HG03139 (cell line): ENCODE measurements at regions not wholly inside any gene's neighbourhood (a gene's known extent, or its start where the extent isn't known, plus 50 kb on each side); places are given as distances from the start of the nearest gene placed in this dataset.

ENCODE experiments used
- ATAC-seq: cut with Tn5 transposase; IDR thresholded peaks from one replicate; pipeline ENCODE4 v1.9.1; 2021; ENCODE audit not compliant: unreplicated experiment

DNA sequence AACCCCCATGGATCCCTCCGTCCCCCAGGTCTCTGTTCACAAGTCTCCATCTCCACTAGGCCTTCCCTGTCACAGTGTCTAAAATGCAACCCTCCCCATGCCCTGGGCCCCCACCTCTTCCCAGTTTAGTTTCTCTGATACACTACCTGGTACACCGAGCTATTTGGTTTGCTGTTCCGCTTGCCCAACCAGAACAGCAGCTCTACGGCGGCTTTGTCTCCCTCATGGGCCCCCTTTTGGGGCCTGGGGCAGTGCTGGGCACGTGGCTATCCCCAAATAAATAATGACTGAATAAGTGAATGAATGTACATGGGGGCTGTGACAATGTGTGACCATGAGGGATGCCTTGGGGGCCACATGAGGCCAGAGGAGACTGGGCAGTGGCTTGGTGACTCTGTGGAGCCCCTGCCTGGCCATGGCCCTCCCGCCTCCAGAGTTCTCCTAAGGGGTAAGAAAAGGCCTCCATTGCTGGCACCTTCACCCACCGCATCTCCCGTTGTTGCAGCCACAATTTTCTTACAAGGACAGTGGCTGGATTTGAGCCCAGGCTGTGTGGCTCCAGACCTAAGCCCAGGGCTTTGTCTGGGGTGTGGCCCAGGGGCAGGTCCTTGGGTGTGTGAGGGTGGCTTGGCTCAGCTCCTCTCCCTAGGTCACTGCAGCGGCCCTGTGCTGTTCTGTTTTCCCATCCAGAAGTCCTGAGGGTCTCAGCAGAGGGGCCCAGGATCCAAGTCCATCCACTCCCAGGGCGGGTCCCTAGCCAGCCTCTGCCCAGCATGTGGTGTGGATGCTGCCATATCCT is 408.5 kb upstream of the SULF2 start:
- no peak for ATAC-seq

DNA sequence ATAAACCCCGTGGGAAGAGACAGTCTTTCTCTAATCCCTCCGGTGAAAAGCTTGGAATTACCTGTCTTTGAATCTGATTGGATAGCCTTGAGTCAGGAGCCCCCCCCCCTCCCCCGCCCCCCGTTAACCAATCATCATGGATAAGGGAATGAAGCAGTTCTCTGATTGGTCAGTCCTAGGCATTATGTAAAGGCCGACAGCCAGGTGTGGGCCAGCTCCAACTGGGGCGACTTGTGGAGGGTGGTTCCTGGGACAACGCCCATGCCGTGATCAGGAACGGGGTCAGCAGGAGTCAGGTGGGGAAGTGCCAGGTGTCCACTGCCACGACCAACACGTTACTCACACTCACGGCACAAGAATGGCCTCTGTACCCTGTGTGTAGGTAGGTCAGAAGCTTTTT is 406.8 kb upstream of the SULF2 start:
- no peak for ATAC-seq

DNA sequence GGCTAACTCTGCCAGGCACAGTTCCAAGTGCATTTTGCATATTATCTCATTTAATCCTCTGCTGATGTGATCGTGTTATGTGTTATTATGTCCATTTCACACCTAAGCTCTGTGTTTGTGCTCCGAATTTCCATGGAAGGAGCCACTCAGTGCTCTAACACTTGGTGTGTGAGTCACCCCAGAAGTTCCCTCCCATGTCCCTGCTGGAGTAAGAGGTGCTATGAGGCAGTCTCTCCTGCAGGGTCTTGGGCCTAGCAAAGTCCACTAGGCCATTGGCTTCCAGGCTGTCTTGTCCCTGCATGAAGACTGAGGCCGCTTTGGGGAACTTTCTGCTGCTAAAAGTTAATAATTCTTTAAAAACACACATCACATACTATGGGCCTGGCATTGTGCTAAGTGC is 405.9 kb upstream of the SULF2 start:
- ATAC-seq, result no peak

DNA sequence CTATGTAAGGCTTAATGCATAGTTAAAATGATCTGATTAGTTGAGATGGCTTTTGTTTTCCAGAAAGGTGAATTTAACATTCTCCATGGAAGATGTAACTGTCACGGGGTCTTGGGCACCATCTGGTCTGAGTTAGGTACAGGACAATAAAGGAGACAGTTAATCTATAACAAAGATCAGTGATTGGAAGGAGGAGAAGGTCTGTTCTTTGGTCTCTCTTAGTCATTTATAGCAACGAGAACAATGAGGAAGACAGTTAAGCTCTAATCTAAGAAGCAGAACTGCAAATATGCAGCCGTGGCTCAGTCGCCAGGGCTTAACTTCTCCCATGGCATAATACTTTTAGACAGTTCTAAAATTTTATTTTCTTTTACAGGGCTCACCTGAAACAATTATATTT is 405.5 kb upstream of the SULF2 start:
- no peak for ATAC-seq

DNA sequence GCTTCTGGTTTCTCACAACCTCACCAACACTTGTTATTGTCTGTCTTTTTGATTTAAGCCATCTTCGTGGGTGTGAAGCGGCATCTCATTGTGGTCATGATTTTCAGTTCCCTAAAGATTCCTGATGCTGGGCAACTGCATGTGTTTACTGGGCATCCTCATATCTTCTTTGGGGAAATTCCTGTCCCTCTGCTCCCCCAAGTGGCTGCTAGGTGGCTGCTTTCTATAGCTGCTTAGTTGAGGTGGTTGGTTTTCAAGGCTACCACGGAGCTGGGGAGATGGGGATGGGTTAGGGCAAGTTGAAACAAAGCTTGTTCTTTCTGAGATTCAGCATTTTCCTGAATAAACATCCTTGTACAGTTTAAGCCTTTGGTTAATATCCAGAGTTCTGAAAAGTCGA is 403.9 kb upstream of the SULF2 start:
- no peak for ATAC-seq

DNA sequence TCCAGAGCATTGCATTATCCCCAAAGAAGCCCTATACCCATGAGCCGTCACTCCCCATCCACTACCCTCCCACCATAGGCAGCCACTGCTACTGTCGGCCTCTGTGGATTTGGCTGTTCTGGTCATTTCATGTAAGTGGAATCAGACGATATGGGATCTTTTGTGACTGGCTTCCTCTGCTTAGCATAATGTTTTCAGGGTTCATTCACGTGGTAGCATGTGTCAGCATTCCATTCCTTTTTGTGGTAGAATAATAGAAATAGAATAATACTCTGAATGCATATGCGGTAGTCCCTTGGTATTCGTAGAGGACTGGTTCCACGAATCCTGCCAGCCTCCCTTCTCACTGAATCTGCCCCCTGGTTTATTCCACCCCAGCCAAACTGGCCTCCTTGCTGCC is 402.6 kb upstream of the SULF2 start:
- ATAC-seq, result no peak

DNA sequence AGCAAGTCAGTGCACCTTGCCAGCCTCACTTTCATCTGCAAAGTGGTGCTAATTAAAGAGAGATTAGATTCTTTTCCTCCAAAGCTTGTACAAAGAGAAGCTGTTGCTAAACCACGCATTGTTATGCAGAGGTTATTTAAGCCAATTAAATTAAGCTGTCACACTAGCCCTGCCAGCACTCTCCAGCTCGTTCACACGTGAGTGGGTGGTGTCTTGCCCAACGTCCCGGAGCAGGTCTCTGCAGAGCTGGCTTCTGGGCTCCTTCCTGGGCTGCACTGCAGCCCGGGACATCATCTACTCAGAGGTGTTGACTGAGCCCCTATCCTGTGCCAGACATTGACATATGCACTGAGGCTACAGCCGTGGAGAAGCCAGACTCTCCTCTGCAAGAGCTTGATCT is 401.6 kb upstream of the SULF2 start:
- no peak for ATAC-seq

DNA sequence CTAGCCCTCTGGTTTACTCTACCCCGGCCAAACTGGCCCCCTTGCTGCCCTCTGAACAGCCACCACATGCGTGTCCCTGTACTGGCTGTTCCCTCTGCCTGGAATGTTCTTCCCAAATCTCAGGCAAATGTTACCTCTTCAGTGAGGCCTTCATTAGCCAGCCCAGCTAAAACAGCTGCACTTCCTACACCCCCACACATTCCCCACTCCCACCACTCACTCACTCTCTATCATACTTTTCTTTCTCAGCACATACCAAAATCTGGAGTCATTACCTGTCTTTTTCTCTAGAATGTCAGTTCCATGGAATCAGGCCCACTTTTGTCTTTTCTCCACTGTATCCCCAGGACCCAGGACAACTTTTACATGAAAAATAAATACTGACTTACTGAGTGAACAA is 401.2 kb upstream of the SULF2 start:
- ATAC-seq, result no peak

DNA sequence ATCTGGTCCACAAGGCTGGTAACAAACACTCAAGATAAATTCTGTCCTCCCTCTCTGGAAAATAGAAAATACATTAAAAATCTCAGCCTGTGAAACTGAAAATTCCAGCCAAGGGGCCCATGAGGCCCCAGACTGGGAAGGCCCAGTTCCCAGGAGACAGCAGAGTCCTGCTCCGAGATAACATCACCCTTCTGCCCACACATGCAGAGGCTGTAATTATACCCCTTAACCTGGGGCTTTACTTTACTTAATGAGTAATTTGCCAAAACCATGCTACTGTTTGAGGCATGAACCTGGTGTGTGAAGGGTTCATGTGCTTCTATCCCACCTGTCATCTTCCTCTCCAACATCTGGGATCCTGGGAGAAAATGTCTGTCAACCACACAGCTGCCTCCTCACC is 398.9 kb upstream of the SULF2 start:
- ATAC-seq, result no peak

DNA sequence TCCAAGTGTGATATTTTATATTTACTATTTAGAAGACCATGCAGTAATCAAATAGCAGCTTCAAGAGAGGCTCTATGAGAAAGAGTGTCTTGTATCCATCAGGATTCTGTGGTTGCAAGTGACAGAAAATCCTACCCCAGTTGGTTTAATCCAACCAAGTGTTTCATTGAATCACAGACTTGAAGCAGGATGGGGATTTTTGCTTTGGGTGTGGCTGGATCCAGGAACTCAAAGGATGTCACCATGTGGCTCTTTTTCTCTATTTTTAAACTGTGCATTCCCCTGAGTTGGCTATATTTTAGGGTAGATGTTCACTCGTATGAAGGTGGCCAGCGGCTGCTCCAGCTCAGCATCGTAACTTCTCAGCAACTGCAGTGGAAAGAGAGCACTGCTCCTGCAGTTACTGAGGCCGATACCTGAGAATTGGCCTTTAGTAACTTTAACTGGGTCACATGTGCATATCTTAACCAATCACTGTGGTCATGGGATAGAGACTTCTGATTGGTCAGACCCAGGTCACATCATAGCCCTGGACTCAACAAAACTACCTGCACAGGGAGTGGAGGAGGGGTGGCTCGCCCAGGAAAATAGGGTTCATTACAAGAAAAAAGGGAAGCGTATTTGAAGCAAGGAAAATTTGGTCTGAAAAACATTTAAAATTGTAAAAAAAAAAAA is 396.1 kb upstream of the SULF2 start:
- ATAC-seq, result no peak

DNA sequence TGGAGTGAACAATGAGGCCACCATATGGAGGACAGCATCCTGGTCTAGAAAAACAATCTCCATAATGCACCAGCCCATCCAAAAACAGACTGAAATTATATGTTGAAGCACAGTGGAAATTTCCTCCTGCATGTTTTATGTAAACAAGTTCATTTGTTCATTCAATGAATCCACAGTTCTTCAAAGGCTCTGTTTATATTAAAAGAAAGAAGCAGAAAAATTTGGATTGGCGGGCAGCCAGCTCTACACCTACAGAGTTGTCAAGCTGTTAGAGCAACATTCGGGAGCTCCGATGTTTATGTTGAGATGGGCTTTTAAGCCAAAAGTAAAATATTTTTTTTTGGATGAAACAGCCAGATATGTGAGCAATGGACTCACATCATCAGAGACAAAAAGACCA is 395.3 kb upstream of the SULF2 start:
- ATAC-seq, result no peak

DNA sequence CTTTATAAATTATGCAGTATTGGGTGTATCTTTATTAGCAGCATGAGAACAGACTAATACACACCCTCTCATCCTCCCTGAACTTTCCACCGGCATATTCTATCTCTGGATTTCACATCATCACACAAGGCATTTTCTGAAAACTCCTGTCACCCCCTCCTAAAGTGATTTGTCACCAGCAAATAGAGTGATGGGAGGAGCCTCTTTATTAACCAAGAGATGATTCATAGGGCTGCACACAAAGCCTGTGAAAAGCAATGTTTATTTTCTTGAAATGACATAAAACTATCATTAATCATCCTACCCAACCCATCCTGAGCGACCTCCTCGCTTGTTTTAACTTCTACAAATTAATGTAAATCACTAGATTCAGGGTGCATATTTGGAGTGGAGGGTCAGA is 394.7 kb upstream of the SULF2 start:
- ATAC-seq, result no peak

DNA sequence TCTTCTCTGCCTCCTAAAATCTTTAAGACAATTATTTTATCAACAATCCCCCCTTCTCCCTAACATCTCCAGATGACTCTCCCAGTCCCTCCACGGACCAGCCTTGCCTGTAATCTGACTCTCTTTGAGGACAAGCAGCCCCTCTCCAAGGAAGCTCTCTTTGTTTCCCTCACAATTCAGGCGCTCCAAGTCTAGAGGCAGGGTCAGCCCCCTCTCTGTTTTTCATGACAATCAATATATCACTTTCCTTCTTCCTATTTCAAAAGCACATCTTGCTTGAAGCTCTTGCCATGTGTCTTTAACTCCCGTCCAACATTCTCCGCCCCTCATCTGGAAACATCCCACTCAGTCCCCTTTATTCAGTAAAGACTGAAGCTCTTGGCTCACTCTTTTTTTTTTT is 393.4 kb upstream of the SULF2 start:
- no peak for ATAC-seq

DNA sequence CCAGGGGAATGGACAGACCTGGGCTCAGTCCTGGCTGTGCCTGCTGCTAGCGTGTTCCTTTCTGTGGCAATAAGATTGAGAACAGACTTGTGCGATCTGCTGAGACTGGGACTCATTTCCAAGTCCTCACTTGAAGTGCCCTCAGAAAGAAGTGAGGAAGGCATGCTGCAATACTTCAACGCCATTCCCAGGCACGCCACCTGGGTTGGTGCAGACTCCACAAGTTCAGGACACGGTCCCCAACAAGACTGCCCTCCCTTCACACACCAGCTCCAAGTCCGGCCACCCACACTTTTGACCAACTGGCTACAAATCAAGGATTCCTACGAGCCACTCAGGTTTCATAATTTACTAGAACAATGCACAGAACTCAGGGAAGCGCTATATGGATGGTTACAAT is 391.8 kb upstream of the SULF2 start:
- ATAC-seq, result no peak

DNA sequence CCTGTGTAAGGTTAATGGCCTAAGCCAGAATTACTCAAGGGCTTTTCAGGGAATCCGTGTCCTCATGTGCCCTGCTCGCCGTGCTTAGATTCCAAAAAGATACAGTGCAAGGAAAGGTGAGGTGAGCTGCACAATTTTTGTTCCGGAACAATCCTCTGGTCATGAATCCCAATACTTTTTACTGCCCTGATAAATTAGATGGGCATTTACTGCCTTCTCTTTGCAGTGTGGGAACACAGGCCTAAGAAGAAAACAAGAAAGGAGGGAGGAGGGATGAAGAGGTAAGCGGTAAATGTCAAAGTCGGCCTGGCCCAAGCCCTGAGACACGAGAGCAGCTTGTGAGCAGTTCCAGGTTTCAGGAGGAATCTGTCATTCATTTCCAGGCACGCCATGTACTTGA is 390.9 kb upstream of the SULF2 start:
- no peak for ATAC-seq

DNA sequence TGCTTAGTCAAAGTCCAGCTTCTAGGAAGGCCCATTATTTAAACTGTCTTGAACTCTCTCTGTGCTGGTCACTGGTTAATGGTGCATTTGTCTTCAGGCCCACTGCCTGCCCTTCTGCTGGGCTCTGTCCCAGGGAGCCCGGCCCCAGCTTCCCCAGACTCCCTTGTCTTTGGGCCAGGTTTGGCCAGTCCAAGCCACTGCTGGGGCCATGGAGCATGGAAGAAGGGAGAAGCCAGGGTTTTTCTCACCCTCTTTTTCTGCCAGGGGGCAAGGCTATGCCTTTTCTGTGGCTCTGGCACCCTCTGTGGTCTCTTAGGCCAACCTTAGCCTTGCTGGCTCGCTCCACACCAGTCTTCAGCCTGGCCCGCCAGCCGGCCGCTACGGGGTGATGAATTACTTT is 390.0 kb upstream of the SULF2 start:
- no peak for ATAC-seq

DNA sequence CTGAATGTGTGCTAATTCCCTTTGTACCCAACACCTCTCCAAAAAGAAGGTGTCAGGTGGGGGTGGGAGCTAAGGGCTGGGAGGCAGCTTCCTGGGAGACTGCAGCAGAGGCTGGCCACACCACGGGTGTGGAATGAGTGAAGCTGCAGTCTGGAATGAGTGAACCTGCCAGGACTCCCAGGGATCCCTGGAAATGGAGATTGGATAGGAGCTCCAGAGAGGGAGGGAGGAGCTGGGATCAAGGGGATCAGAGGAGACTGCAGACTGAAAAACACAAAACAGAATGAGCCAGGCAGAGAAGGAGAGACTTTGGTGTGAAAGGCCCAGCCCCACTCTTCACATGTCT is 387.0 kb upstream of the SULF2 start:
- ATAC-seq, result no peak

DNA sequence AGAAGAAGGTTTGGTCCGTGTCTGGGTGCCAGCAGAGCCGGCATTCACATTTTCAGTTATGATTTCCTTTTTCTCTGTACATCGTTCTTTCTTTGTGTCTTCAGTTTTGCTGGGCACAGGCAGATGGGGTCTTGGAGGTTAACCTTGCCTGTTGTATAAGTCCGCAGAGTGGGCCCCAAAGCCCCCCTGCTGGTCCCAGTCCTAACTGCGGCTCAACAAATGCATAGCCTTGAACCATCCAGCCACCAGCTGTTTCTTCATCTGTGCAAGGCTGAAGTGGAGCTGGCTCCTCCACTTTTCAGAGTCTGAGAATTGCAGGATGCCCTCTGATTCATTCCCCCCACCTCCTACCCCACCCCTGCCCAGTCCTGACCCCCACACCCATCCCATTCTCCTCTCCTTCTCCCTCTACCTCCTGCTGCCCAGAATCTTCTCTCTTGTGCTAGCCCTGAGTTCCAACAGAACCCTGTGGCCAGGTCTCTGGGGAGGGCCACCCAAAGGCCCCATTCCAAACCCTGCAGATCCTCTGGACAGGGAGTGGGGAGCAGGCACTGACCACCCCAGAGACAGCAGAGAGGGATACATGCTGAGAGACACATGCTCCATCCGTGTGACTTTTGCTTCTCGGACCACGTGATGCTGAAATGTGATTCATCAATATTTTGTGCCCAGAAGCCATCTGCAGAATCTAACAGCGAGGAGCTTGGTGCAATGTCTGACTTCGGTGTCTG is 386.5 kb upstream of the SULF2 start:
- no peak for ATAC-seq

DNA sequence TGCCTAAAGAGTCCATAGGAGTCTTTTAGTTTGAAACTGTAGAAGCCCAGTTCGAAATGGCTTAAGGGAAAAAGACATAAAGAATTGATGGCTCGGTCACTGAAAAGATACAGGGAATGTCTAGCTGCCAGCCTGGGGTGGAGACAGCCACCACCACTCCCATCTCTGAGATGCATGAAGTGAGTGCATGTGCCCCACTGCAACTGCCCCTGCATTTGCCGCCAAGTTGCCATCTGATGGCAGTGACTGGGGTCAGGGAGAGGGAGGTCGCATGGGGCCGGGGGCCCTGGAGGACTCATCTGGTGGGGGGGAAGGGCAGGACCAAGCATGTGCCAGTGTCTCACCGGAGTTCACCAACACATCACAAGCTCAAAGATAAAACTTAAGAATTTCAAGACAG is 385.8 kb upstream of the SULF2 start:
- no peak for ATAC-seq

DNA sequence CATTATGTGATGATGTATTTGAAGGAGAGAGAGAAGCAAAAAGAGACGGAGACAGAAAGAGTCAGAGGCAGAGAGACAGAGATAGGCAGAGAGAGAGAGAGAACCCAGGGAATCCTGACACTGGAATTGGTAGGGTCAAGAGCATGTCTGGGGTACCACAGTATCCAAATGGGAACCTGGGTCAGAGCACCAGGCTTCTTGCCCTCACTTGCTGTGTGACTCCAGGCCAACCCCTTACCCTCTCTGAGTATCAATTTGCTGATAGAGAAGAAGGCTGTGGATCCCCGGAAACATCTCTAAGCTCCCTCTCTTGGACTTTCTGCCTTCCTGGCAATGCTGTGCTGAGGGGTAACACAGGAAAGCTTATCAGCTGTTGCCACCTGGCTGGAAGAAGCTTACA is 385.3 kb upstream of the SULF2 start:
- no peak for ATAC-seq

DNA sequence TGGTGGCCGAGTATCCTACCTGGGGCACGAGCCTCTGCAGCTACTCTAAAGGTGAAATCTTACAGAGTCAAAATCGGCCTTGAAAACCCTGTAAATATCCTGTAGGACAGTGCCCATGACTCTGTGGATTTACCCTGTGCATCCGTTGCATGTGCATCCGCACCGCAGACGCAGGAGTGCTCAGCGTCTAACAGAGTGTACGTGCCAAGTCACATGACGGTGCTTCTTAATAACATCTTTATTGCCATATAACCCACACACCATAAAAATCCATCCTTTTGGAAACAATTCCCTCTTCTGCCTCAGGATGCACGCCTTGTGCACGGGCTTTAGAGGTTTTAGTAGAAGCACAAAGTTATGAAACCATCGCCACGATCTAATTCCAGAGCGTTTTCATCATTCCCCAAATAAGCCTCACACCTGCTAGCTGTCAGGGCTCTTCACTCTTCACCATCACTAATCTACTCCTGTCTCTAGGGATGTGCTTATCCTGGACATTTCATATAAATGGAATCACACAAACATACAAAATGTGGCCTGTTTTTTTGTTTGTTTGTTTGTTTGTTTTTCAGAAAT is 384.5 kb upstream of the SULF2 start:
- ATAC-seq, result no peak
